RWPE1 (cell line): ENCODE measurements at regions not wholly inside any gene's neighbourhood (a gene's known extent, or its start where the extent isn't known, plus 50 kb on each side); places are given as distances from the start of the nearest gene placed in this dataset.
A peak's percentile ranks its signal among the peaks of the same experiment; 100 is the strongest.

Experiments used
- CTCF ChIA-PET: fragments of 350-600 bp; sonication (Branson Sonifier 250); formaldehyde crosslinking; extraction: SDS; loops from one replicate; lab custom pipeline; 2021; lab: Yijun Ruan, JAX
- POLR2A ChIA-PET: fragments of 400-600 bp; formaldehyde crosslinking; extraction: SDS; loops from one replicate; lab custom pipeline; 2020; ENCODE audit warnings: antibody characterized with exemption; ENCODE audit not compliant: low non-redundant PET; lab: Yijun Ruan, JAX
- DNase-seq: peaks from one replicate; pipeline ENCODE4 v3.0.0; 2012; ENCODE audit warnings: low spot score
- H3K27ac ChIP-seq: fragments of 450-650 bp; 2 replicates; pipeline ENCODE4 v1.5.1; 2017
- TF ChIP-seq, protein P1 (sequence below): fragments of 450-650 bp; conservative IDR thresholded peaks from 2 replicates; pipeline ENCODE4 v1.5.1; 2017; ENCODE audit warnings: low read depth, mild to moderate bottlenecking

DNA sequence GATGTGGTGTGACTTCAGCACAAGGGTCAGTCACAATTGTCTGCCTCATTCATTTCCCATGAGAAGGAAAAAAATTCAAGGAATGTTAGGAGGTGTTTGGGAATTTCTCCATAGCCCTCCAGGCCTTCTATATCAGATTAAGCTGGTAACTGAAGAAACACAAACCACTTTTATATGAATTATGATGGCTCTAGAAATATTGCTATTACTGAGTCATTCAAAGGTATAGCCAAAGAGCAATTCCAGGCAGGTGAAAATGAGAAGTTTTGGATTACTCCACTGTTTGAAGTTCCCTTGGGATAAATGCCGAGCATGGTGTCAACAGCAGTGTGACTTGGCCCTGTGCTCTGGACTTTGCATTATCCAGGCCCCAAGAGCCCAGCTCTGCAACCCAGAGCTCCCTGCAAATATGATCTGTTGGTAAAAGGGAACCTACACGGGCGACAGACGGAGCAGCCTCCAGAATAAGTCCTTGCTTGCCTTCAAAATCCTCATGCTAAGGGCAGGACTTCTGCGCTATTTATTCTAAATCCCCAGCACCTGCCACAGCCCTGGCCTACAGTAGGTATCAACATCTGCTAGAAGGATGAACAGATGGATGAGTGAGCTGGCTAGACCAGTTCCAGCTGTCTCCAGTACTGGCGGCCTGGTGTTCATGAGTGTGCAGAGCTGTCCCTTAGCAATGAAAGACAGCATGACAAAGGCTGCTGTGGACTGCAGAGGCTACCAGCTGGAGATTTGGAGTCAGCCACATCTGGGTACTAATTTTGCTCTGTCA is 67.5 kb upstream of the ZBED5 start:
- ChIA-PET CTCF (interaction anchor here (0.9 to 1.4 kb wide), 2 partner anchors 9 to 133 kb away, joined by 3 to 4 read pairs; no protein-coding TSS in a partner anchor), POLR2A (interaction anchor here (0.6 to 0.7 kb wide), 2 partner anchors 115 to 659 kb away, joined by 3 read pairs; no protein-coding TSS in a partner anchor)
- TF ChIP-seq, protein P1, sequence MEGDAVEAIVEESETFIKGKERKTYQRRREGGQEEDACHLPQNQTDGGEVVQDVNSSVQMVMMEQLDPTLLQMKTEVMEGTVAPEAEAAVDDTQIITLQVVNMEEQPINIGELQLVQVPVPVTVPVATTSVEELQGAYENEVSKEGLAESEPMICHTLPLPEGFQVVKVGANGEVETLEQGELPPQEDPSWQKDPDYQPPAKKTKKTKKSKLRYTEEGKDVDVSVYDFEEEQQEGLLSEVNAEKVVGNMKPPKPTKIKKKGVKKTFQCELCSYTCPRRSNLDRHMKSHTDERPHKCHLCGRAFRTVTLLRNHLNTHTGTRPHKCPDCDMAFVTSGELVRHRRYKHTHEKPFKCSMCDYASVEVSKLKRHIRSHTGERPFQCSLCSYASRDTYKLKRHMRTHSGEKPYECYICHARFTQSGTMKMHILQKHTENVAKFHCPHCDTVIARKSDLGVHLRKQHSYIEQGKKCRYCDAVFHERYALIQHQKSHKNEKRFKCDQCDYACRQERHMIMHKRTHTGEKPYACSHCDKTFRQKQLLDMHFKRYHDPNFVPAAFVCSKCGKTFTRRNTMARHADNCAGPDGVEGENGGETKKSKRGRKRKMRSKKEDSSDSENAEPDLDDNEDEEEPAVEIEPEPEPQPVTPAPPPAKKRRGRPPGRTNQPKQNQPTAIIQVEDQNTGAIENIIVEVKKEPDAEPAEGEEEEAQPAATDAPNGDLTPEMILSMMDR, result no peak
- no peak for DNase-seq
- peak overlapping the region; percentile 47 for H3K27ac ChIP-seq

DNA sequence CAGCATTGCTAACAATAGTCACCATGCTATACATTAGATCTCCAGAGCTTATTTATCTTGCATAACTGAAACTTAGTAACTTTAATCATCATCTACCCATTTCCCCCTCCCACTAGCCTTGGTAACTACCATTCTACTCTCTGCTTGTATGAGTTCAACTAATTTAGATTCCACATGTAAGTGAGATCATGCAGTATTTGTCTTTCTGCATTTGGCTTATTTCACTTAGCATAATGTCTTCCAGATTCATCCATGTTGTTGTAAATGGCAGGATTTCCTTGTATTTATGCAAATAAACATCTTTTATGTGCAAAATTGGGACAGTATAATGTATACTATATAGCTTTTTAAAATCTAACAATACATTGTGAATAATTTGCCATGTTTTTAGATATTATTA is 66.0 kb upstream of the ZBED5 start:
- TF ChIP-seq, protein P1, result no peak
- CTCF ChIA-PET, result interaction anchor here (1.4 kb wide), 1 partner anchor 131 kb away, joined by 4 read pairs; no protein-coding TSS in a partner anchor

DNA sequence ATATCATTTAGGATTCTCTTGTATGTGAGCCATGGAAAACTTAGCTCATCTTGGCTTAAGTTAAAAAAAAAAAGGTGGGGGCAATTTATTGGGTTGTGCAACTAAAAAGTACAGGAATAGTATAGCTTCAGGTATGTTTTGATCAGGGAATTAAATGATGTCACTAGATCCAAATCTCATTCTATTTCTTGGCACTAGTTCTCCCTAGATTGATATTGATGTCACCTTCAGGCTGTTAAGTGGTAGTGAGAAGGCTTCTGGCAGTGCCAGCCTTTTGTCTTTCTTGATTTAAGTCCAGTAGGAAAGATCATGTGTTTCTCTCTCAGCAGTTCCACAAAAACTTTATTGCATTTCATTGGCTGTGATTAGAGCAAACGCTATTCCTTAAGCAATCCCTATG is 65.0 kb upstream of the ZBED5 start:
- no peak overlapping the region for H3K27ac ChIP-seq
- TF ChIP-seq, protein P1, result no peak
- ChIA-PET CTCF (interaction anchor here (0.7 kb wide), 1 partner anchor 139 kb away, joined by 3 read pairs; no protein-coding TSS in a partner anchor), POLR2A (no interaction called here)
- no peak for DNase-seq

More for the DNA sequence above, 66.0 kb upstream of the ZBED5 start:
- DNase-seq, result no peak
- POLR2A ChIA-PET, result no interaction called here
- no peak overlapping the region for H3K27ac ChIP-seq

DNA sequence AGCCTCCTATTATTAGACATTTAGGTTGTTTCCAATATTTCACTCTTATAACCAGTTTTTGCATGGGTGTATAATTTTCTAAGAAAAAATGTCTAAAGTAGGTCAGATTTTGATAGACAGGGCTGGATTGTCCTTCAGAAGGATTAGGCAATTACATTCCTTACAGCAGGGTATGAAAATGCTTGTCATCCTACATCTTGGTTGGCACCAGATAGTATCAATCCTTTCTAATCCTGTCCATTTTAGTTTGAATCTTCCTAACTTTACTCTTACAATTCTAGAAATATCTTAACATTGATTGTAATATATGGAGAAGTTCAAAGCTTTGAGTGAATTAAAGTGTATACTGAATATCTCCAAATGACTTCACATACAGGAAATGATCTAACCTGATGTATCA is 63.0 kb upstream of the ZBED5 start:
- CTCF ChIA-PET, result no interaction called here

DNA sequence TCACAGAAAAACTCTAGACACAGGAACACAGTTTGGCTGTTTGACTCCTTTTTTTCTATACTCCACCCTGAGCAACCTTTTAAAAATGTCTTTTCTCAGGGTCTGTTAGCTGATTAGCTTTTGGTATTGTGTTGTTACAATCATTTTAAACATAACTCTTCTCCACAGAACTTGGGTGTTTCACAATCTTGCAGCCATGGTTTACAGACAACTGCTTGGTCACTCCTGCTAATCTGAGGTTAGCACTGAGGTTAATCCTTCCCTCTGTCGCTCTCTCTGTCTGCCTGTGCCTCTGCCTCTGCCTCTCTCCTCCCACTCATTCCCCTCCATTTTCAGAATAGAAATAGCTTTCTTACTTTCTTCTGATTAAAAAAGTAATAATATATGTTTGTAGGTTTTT is 62.4 kb upstream of the ZBED5 start:
- TF ChIP-seq, protein P1, result no peak
- DNase-seq, result no peak

More for the DNA sequence above, 63.0 kb upstream of the ZBED5 start:
- H3K27ac ChIP-seq, result no peak overlapping the region
- DNase-seq, result no peak
- POLR2A ChIA-PET, result no interaction called here
- TF ChIP-seq, protein P1, result no peak

DNA sequence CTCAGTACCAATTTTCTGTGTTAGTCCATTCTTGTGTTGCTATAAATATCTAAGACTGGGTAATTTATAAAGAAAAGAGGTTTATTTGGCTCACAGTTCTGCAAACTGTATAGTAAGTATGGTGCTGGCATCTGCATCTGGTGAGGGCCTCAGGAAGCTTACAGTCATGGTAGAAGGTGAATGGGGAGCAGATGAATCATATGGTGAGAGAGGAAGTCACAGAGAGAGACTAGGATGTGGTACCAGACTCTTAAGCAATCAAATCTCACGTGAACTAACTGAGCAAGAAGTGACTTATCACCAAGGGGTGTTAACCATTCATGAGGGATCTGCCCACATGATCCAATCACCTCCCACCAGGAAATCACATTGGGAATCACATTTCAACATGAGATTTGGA is 60.8 kb upstream of the ZBED5 start:
- no peak overlapping the region for H3K27ac ChIP-seq
- TF ChIP-seq, protein P1, result no peak
- CTCF ChIA-PET, result no interaction called here
- POLR2A ChIA-PET, result no interaction called here
- DNase-seq, result no peak

More for the DNA sequence above, 62.4 kb upstream of the ZBED5 start:
- POLR2A ChIA-PET, result no interaction called here
- no peak overlapping the region for H3K27ac ChIP-seq
- CTCF ChIA-PET, result interaction anchor here (0.9 kb wide), 1 partner anchor 14 kb away, joined by 3 read pairs; no protein-coding TSS in a partner anchor
